Heart right ventricle (tissue), 16 donors: ENCODE measurements at regions not wholly inside any gene's neighbourhood (a gene's known extent, or its start where the extent isn't known, plus 50 kb on each side); places are given as distances from the start of the nearest gene placed in this dataset.

ENCODE experiments used
- ATAC-seq, 8 donors: fragments of 200-7000 bp; cut with Tn5 transposase; one replicate each; pipeline ENCODE4 v1.9.1; 2020; ENCODE audit warnings: mild to moderate bottlenecking in 8 of 8, moderate library complexity in 8 of 8, moderate number of reproducible peaks in 1 of 8
- DNase-seq, 2 donors: peaks; one replicate each; pipeline ENCODE4 v3.0.0-alpha.2; 2020
- H3K27ac ChIP-seq, 10 donors: fragments of 200-600 bp; sonication (generic) in 2 of 10; one replicate each; pipeline versions ENCODE4 v1.5.0 to v1.8.0; 2020 to 2022; ENCODE audit warnings: mild to moderate bottlenecking in 3 of 10
- H3K27me3 ChIP-seq, 7 donors: fragments of 200-600 bp; one replicate each; pipeline ENCODE4 v1.8.0; 2021 to 2022; ENCODE audit warnings: mild to moderate bottlenecking in 2 of 7
- H3K36me3 ChIP-seq, 9 donors: fragments of 200-600 bp; sonication (generic) in 1 of 9; one replicate each; pipeline versions ENCODE4 v1.5.0 to v1.8.0; 2020 to 2022; ENCODE audit warnings: mild to moderate bottlenecking in 2 of 9
- H3K4me1 ChIP-seq, 9 donors: fragments of 200-600 bp; sonication (generic) in 1 of 9; one replicate each; pipeline versions ENCODE4 v1.5.0 to v1.8.0; 2020 to 2022; ENCODE audit warnings: mild to moderate bottlenecking in 4 of 9
- H3K4me3 ChIP-seq, 10 donors: fragments of 200-600 bp; sonication (generic) in 2 of 10; one replicate each; pipeline versions ENCODE4 v1.5.0 to v1.8.0; 2020 to 2022; ENCODE audit warnings: mild to moderate bottlenecking in 7 of 10, moderate library complexity in 2 of 10
- H3K9me3 ChIP-seq, 11 donors: fragments of 200-600 bp in 10 of 11; sonication (generic) in 2 of 11; one replicate each; pipeline versions ENCODE4 v1.5.0 to v1.8.0; 2013 to 2022; ENCODE audit warnings: mild to moderate bottlenecking in 2 of 11, control low read depth in 1 of 11, moderate library complexity in 1 of 11
- WGBS, 2 donors: extraction: QIAGEN DNeasy Blood & Tissue Kit; methylation state at CpG; one replicate each; pipeline ENCODE4 v1.1.7; 2013; ENCODE audit warnings: inconsistent platforms in 1 of 2; 5-methylcytosine and 5-hydroxymethylcytosine counted together
- intact Hi-C, 10 donors: fragments of 100-400 bp; cut with DNase I; formaldehyde crosslinking; loops; one replicate each; pipeline versions ENCODE4 v1.11.1 to v1.14.2; 2022
- TF ChIP-seq, protein P1 (sequence below), 9 donors: fragments of 200-600 bp; sonication (generic) in 2 of 9; IDR thresholded peaks; one replicate each; pipeline versions ENCODE4 v1.5.0 to v1.8.0; 2021 to 2022; ENCODE audit warnings: antibody characterized with exemption in 9 of 9, mild to moderate bottlenecking in 5 of 9, moderate library complexity in 1 of 9
- donor health status: Arrhythmogenic right ventricular cardiomyopathy.
- donor health status: ischemic (EF 13 %, LVEDD 7.1; RV severe dilation, severe dysfunction).
- donor health status: healthy with polysubstance abuse.
- donor health status: DM: no; HTN: yes; CAD: no.
- donor health status: DM: no; HTN: no; CAD: no.
- donor health status: ischemic (EF 25% LVEDD 6.9; RV normal size, moderate dysfunction).
- donor health status: ischemic (EF 25% LVEDD 5.7; RV mildly dilated, moderate dysfunction).
- donor health status: healthy.
- donor health status: DM: yes; HTN: yes; CAD: no.
- donor health status: Ischemic cardiomyopathy.
- donor health status: ischemic (EF 35%, LVEDD 5.7; RV mildly dilated, moderate dysfunction).
- donor health status: nonischemic (EF 11% LVEDD 7.7; RV severe dilation, severe dysfunction).
- donor health status: DM: yes; HTN: yes; CAD: no.
- donor health status: PGD.
- donor health status: ischemic (EF 29% LVEDD 5.4; RV normal size, mild dysfunction).
- donor health status: nonischemic (EF 23%, LVEDD 6.1; RV moderate dilation, normal function).

DNA sequence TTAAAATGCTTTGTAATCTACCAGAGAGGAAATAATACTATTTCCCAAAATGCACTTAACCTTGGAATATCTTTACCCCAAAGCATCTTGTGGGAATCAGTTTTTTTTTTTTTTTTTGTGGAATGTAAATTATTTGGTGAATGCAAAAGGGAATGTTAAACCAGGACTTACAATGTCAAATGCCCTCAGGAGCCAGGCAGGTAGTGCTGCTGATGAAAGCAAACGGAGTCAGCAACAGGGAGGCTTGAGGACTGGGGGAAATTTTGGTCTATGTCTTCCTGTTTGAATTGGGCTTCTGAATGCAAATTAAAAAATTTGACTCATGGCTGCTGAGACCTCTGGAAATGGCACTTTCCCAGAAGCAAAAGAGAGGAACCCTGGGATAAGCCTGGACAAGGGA is 96.5 kb upstream of the NLRP1 start:
- intact Hi-C loops, result no loop called here
- Histone ChIP-seq H3K9me3 (peaks cover 0 to 15% (median 5%) of the 10 kb centered on the region in 11 donors), H3K4me1 (no peaks in the 10 kb centered on the region), H3K36me3 (no peaks in the 10 kb centered on the region), H3K4me3 (no peak overlapping the region), H3K27ac (no peak overlapping the region), H3K27me3 (peaks cover 0 to 31% (median 15%) of the 10 kb centered on the region in 7 donors)
- 24 to 34% methylated on average over 1 of the region's 1 CpG for WGBS, 2 donors
- ATAC-seq, result no peak
- no peak for DNase-seq
- TF ChIP-seq, protein P1, sequence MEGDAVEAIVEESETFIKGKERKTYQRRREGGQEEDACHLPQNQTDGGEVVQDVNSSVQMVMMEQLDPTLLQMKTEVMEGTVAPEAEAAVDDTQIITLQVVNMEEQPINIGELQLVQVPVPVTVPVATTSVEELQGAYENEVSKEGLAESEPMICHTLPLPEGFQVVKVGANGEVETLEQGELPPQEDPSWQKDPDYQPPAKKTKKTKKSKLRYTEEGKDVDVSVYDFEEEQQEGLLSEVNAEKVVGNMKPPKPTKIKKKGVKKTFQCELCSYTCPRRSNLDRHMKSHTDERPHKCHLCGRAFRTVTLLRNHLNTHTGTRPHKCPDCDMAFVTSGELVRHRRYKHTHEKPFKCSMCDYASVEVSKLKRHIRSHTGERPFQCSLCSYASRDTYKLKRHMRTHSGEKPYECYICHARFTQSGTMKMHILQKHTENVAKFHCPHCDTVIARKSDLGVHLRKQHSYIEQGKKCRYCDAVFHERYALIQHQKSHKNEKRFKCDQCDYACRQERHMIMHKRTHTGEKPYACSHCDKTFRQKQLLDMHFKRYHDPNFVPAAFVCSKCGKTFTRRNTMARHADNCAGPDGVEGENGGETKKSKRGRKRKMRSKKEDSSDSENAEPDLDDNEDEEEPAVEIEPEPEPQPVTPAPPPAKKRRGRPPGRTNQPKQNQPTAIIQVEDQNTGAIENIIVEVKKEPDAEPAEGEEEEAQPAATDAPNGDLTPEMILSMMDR (IDR thresholded peaks at IDR 0.05), result no peak

DNA sequence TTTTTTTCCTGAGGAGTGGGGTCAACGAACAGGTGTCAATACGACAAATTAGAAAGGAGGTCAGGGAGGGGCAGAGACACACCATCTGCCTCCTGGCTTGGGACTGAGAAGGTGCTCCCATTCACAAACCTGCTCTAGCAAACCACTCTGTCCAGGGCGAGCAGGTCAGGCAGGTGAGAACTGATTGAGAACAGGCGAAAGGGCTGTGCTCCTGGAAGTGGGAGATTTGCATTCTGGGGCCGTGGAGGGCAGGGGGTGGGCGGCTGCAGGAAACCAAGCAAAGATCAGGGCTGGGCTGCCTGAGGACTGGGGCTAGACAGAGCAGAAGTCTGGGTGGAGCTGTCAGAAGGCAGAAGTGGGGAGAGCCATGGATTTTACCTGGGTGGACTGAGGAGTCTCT is 98.9 kb upstream of the NLRP1 start:
- intact Hi-C loops, result no loop called here
- 21 to 26% methylated on average over 6 of the region's 6 CpGs for WGBS, 2 donors
- H3K27ac ChIP-seq, result no peak overlapping the region
- H3K4me1 ChIP-seq, result no peaks in the 10 kb centered on the region
- H3K4me3 ChIP-seq, result no peak overlapping the region
- TF ChIP-seq, protein P1 (IDR thresholded peaks at IDR 0.05), result no peak
- H3K27me3 ChIP-seq, result peaks cover 0 to 28% (median 11%) of the 10 kb centered on the region in 7 donors
- H3K9me3 ChIP-seq, result peaks cover 0 to 23% (median 5%) of the 10 kb centered on the region in 11 donors
- no peak for DNase-seq
- H3K36me3 ChIP-seq, result no peaks in the 10 kb centered on the region
- ATAC-seq, result no peak

DNA sequence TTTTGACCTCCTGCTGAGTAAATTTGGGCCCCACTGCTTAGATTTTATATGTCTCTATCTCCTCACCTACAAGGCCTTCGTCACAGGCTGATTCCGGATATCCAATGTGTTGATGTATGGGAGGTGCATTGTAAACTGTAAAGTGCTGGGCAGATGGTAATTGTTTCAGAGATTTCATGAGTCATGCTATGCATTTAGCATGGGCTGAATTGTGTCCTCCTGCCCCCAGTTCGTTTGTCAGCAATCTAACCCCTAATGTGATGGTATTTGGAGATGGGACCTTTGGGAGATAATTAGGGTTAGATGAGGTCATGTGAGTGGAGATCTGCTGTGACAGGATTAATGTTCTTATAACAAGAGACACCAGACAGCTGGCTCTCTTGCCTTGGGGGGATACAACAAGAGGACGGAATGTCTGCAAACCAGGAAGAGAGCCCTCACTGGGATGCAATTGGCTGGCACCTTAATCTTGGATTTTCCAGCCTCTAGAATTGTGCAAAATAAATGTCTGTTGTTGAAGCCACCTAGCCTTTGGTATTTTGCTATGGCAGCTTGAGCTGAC is 101.8 kb upstream of the NLRP1 start:
- DNase-seq (no peak), ATAC-seq (no peak)
- Histone ChIP-seq H3K27ac (no peak overlapping the region), H3K9me3 (peaks cover 0 to 23% (median 5%) of the 10 kb centered on the region in 11 donors), H3K4me1 (no peaks in the 10 kb centered on the region), H3K36me3 (no peaks in the 10 kb centered on the region), H3K27me3 (peaks cover 0 to 24% (median 8%) of the 10 kb centered on the region in 7 donors), H3K4me3 (no peak overlapping the region)
- WGBS, 2 donors, result 57 to 58% methylated on average over 4 of the region's 4 CpGs
- intact Hi-C loops, result no loop called here
- TF ChIP-seq, protein P1 (IDR thresholded peaks at IDR 0.05), result no peak

DNA sequence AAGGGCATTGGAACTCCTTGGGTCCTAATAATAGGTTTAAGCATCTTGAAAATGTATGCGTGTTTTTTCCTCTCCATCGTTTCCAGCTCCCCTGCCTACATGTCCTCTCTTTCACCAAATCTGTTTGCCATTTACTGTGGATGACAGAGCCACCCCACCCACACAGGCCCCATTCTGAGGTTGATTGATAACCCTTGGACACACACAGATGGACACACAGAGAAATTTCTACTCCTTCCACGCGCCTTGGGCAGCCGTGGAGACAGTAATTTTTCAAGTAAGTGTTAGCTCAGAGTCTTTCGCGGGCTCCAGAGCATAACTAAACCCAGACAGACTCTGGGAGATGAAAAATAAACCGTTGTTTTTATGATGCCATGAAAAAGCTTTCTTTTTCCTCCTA is 103.3 kb upstream of the NLRP1 start:
- Histone ChIP-seq H3K27ac (no peak overlapping the region), H3K36me3 (no peaks in the 10 kb centered on the region), H3K4me1 (no peaks in the 10 kb centered on the region), H3K9me3 (peaks cover 0 to 23% (median 5%) of the 10 kb centered on the region in 11 donors), H3K27me3 (peaks cover 0 to 24% (median 0%) of the 10 kb centered on the region in 7 donors), H3K4me3 (no peak overlapping the region)
- intact Hi-C loops, result no loop called here
- WGBS, 2 donors, result 79 to 83% methylated on average over 8 of the region's 8 CpGs
- TF ChIP-seq, protein P1 (IDR thresholded peaks at IDR 0.05), result no peak
- ATAC-seq, result no peak
- DNase-seq, result no peak
